ENCODE measurements at regions not wholly inside any gene's neighbourhood (a gene's known extent, or its start where the extent isn't known, plus 50 kb on each side); places are given as distances from the start of the nearest gene placed in this dataset.

DNA sequence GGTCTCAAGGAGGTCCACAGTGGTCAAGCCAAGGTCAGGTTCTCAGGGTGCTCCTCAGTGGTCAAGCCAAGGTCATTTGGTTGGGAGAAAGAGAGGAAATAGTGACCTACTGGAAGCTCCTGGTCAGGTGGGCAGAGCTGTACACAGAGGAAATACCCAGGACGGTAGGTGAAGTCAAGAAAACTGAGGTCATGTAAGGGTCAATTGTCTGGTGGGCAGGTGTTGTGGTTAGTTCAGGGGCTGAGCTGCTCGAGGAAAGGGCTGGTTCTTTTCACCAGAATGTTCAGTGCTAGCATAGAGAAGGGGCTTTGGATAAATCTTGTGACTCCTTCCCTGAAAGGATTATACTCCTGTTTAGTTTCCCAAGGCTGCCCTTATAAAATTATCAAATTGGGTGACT, 540.5 kb downstream of the VRK1 start:
- TF ChIP-seq, protein P1, sequence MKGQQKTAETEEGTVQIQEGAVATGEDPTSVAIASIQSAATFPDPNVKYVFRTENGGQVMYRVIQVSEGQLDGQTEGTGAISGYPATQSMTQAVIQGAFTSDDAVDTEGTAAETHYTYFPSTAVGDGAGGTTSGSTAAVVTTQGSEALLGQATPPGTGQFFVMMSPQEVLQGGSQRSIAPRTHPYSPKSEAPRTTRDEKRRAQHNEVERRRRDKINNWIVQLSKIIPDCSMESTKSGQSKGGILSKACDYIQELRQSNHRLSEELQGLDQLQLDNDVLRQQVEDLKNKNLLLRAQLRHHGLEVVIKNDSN (CRISPR knock-in tag; IDR thresholded peaks at IDR 0.05), result no peak
- TF ChIP-seq, protein P2, sequence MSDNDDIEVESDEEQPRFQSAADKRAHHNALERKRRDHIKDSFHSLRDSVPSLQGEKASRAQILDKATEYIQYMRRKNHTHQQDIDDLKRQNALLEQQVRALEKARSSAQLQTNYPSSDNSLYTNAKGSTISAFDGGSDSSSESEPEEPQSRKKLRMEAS (CRISPR knock-in tag; IDR thresholded peaks at IDR 0.05), result no peak
- TF ChIP-seq, protein P3, sequence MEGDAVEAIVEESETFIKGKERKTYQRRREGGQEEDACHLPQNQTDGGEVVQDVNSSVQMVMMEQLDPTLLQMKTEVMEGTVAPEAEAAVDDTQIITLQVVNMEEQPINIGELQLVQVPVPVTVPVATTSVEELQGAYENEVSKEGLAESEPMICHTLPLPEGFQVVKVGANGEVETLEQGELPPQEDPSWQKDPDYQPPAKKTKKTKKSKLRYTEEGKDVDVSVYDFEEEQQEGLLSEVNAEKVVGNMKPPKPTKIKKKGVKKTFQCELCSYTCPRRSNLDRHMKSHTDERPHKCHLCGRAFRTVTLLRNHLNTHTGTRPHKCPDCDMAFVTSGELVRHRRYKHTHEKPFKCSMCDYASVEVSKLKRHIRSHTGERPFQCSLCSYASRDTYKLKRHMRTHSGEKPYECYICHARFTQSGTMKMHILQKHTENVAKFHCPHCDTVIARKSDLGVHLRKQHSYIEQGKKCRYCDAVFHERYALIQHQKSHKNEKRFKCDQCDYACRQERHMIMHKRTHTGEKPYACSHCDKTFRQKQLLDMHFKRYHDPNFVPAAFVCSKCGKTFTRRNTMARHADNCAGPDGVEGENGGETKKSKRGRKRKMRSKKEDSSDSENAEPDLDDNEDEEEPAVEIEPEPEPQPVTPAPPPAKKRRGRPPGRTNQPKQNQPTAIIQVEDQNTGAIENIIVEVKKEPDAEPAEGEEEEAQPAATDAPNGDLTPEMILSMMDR (IDR thresholded peaks at IDR 0.05), result no peak
- no peak for TF ChIP-seq TEAD1 (CRISPR knock-in tag; IDR thresholded peaks at IDR 0.05)

Data from WTC11 (cell line).